Left lung (tissue), 4 donors: ENCODE measurements at regions not wholly inside any gene's neighbourhood (a gene's known extent, or its start where the extent isn't known, plus 50 kb on each side); places are given as distances from the start of the nearest gene placed in this dataset.

ENCODE experiments used
- ATAC-seq: fragments of 200-7000 bp; cut with Tn5 transposase; one replicate; pipeline ENCODE4 v1.9.1; 2020; ENCODE audit warnings: moderate library complexity
- DNase-seq, 4 donors: peaks; one replicate each; pipeline ENCODE4 v3.0.0-alpha.2; 2013 to 2020
- H3K27ac ChIP-seq, 2 donors: fragments of 200-600 bp; sonication (generic) in 1 of 2; one replicate each; pipeline versions ENCODE4 v1.5.0 to v1.8.0; 2020 to 2021
- H3K27me3 ChIP-seq, 2 donors: fragments of 200-600 bp; sonication (generic) in 1 of 2; one replicate each; pipeline versions ENCODE4 v1.5.0 to v1.8.0; 2020 to 2021
- H3K36me3 ChIP-seq, 2 donors: fragments of 200-600 bp; sonication (generic) in 1 of 2; one replicate each; pipeline versions ENCODE4 v1.5.0 to v1.8.0; 2020 to 2021
- H3K4me1 ChIP-seq, 2 donors: fragments of 200-600 bp; one replicate each; pipeline ENCODE4 v1.8.0; 2021
- H3K4me3 ChIP-seq, 2 donors: fragments of 200-600 bp; sonication (generic) in 1 of 2; one replicate each; pipeline versions ENCODE4 v1.5.0 to v1.8.0; 2020 to 2021; ENCODE audit warnings: mild to moderate bottlenecking in 1 of 2
- H3K9me3 ChIP-seq, 2 donors: fragments of 200-600 bp; sonication (generic) in 1 of 2; one replicate each; pipeline versions ENCODE4 v1.5.0 to v1.8.0; 2020 to 2021
- CTCF ChIP-seq, 2 donors: fragments of 200-600 bp; sonication (generic) in 1 of 2; IDR thresholded peaks; one replicate each; pipeline versions ENCODE4 v1.5.0 to v1.8.0; 2021; ENCODE audit warnings: antibody characterized with exemption in 2 of 2
- intact Hi-C, 2 donors: fragments of 100-400 bp; cut with DNase I; formaldehyde crosslinking; loops; one replicate each; pipeline versions ENCODE4 v1.11.2 to v1.14.2; 2022
- donor health status: DM: no; HTN: yes; CAD: no.
- donor health status: DM: no; HTN: no; CAD: no.

GRCh38 chr18:24530630-24531111 lies 70.2 kb downstream of the HRH4 start:
- no peaks in the 10 kb centered on the region for H3K4me1 ChIP-seq
- no peaks in the 10 kb centered on the region for H3K9me3 ChIP-seq
- H3K36me3 ChIP-seq: no peaks in the 10 kb centered on the region
- H3K27me3 ChIP-seq: peaks cover 0 to 7% of the 10 kb centered on the region in 2 donors
- no peak overlapping the region for H3K27ac ChIP-seq
- TF ChIP-seq CTCF (IDR thresholded peaks at IDR 0.05): no peak
- ATAC-seq (no peak), DNase-seq (no peak)
- H3K4me3 ChIP-seq: no peak overlapping the region
- intact Hi-C loops: no loop called here

- Histone ChIP-seq H3K9me3 (no peaks in the 10 kb centered on the region), H3K27me3 (peaks cover 0 to 7% of the 10 kb centered on the region in 2 donors), H3K4me3 (no peak overlapping the region), H3K36me3 (no peaks in the 10 kb centered on the region), H3K4me1 (no peaks in the 10 kb centered on the region), H3K27ac (no peak overlapping the region)
- intact Hi-C loops: no loop called here
- no peak for ATAC-seq
- no peak for TF ChIP-seq CTCF (IDR thresholded peaks at IDR 0.05)
- DNase-seq: no peak
These were observed 73.8 kb downstream of the HRH4 start for GRCh38 chr18:24534271-24534670.

- TF ChIP-seq CTCF (IDR thresholded peaks at IDR 0.05): no peak
- peaks cover 0 to 7% of the 10 kb centered on the region in 2 donors for H3K27me3 ChIP-seq
- no peak overlapping the region for H3K27ac ChIP-seq
- ATAC-seq (no peak), DNase-seq (no peak)
- intact Hi-C loops: no loop called here
- no peak overlapping the region for H3K4me3 ChIP-seq
- no peaks in the 10 kb centered on the region for H3K4me1 ChIP-seq
- no peaks in the 10 kb centered on the region for H3K9me3 ChIP-seq
- no peaks in the 10 kb centered on the region for H3K36me3 ChIP-seq
These were observed 74.3 kb downstream of the HRH4 start for GRCh38 chr18:24534737-24535136.

GRCh38 chr18:24535527-24536295 lies 75.3 kb downstream of the HRH4 start:
- ATAC-seq (no peak), DNase-seq (no peak)
- intact Hi-C loops: no loop called here
- no peaks in the 10 kb centered on the region for H3K4me1 ChIP-seq
- no peaks in the 10 kb centered on the region for H3K9me3 ChIP-seq
- no peak overlapping the region for H3K27ac ChIP-seq
- H3K36me3 ChIP-seq: no peaks in the 10 kb centered on the region
- no peak overlapping the region for H3K4me3 ChIP-seq
- TF ChIP-seq CTCF (IDR thresholded peaks at IDR 0.05): no peak
- peaks cover 0 to 7% of the 10 kb centered on the region in 2 donors for H3K27me3 ChIP-seq

- Histone ChIP-seq H3K4me3 (no peak overlapping the region), H3K27ac (no peak overlapping the region), H3K4me1 (no peaks in the 10 kb centered on the region), H3K9me3 (no peaks in the 10 kb centered on the region), H3K27me3 (peaks cover 0 to 7% of the 10 kb centered on the region in 2 donors), H3K36me3 (no peaks in the 10 kb centered on the region)
- TF ChIP-seq CTCF (IDR thresholded peaks at IDR 0.05): no peak
- intact Hi-C loops: no loop called here
- DNase-seq (no peak), ATAC-seq (no peak)
These were observed 75.9 kb downstream of the HRH4 start for GRCh38 chr18:24536326-24536725.
